Left ventricle myocardium inferior (tissue), 1 donor: ENCODE measurements at regions not wholly inside any gene's neighbourhood (a gene's known extent, or its start where the extent isn't known, plus 50 kb on each side); places are given as distances from the start of the nearest gene placed in this dataset.

ENCODE experiments used
- DNase-seq: peaks from one replicate; pipeline ENCODE4 v3.0.0-alpha.2; 2020
- H3K27ac ChIP-seq: fragments of 200-600 bp; replicated peaks from 2 replicates; pipeline ENCODE4 v1.8.0; 2021
- H3K27me3 ChIP-seq: fragments of 200-600 bp; 2 replicates; pipeline ENCODE4 v1.8.0; 2021; ENCODE audit warnings: low read depth
- H3K36me3 ChIP-seq: fragments of 200-600 bp; 2 replicates; pipeline ENCODE4 v1.8.0; 2021
- H3K4me1 ChIP-seq: fragments of 200-600 bp; 2 replicates; pipeline ENCODE4 v1.8.0; 2021
- H3K4me3 ChIP-seq: fragments of 200-600 bp; 2 replicates; pipeline ENCODE4 v1.8.0; 2021; ENCODE audit warnings: mild to moderate bottlenecking, moderate library complexity
- H3K9me3 ChIP-seq: fragments of 200-600 bp; replicated peaks from 2 replicates; pipeline ENCODE4 v1.8.0; 2021
- CTCF ChIP-seq: fragments of 200-600 bp; IDR thresholded peaks from 2 replicates; pipeline ENCODE4 v1.8.0; 2021; ENCODE audit warnings: antibody characterized with exemption, mild to moderate bottlenecking, borderline replicate concordance
- intact Hi-C: fragments of 100-400 bp; cut with micrococcal nuclease; formaldehyde crosslinking; loops from one replicate; pipeline ENCODE4 v1.11.0; 2022
- donor health status: DM: no; HTN: yes; CAD: no; lungs with severe emphysema.

DNA sequence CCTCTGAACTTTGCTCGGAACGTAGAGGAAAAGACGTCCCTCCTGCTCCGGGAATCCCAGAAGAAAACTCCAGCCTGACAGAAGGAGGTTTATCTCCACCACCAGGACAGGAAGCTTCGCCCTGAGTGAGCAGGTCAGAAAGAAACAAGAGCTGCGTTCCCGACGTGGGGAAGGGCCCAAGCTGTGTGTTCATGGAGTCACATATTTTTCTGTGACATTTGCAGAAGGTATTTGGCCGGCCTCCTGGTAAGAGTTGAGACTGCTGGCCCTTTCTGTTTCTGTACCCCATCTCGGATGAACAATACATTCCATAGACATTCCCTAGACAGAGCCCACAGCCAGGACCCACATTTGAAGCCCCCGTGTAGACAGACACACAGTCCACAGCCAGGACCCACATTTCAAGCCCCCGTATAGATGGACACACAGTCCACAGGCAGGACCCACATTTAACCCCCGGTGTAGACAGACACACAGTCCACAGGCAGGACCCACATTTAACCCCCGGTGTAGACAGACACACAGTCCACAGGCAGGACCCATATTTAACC, 230.8 kb downstream of the SHOX start:
- no peaks in the 10 kb centered on the region for H3K27me3 ChIP-seq
- no peak overlapping the region for H3K27ac ChIP-seq
- H3K36me3 ChIP-seq = no peaks in the 10 kb centered on the region
- H3K9me3 ChIP-seq = peaks cover 28% of the 10 kb centered on the region
- H3K4me1 ChIP-seq = no peaks in the 10 kb centered on the region
- intact Hi-C loops = no loop called here
- TF ChIP-seq CTCF = no peak
- no peak for DNase-seq
- H3K4me3 ChIP-seq = no peak overlapping the region

DNA sequence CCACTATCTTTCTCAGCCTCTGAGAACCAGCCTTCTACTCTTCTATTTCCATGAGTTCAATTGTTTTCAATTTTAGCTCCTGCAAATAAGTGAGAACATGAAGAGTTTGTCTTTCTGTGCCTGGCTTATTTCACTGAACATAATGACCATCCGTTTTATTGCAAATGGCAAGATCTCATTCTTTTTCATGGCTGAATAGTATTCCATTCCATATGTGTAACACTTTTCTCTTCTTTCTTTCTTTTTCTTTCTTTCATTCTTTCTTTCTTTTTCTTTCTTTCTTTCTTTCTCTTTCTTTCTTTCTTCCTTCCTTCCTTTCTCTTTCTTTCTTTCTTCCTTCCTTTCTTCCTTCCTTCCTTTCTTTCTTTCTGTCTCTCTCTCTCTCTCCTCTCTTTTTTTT, 228.7 kb downstream of the SHOX start:
- TF ChIP-seq CTCF = no peak
- intact Hi-C loops = no loop called here

GRCh38 chrX:858542-859078, 228.0 kb downstream of the SHOX start:
- H3K27me3 ChIP-seq = no peaks in the 10 kb centered on the region
- H3K9me3 ChIP-seq = peaks cover 31% of the 10 kb centered on the region
- intact Hi-C loops = no loop called here
- H3K4me1 ChIP-seq = no peaks in the 10 kb centered on the region
- no peaks in the 10 kb centered on the region for H3K36me3 ChIP-seq
- H3K27ac ChIP-seq = no peak overlapping the region
- TF ChIP-seq CTCF = no peak
- no peak for DNase-seq
- no peak overlapping the region for H3K4me3 ChIP-seq

More for the DNA sequence above, 228.7 kb downstream of the SHOX start:
- no peaks in the 10 kb centered on the region for H3K27me3 ChIP-seq
- H3K4me1 ChIP-seq = no peaks in the 10 kb centered on the region
- DNase-seq = no peak
- H3K27ac ChIP-seq = no peak overlapping the region
- H3K4me3 ChIP-seq = no peak overlapping the region
- H3K36me3 ChIP-seq = no peaks in the 10 kb centered on the region
- H3K9me3 ChIP-seq = peaks cover 28% of the 10 kb centered on the region

- no peak for DNase-seq
- Histone ChIP-seq H3K4me1 (no peaks in the 10 kb centered on the region), H3K4me3 (no peak overlapping the region), H3K9me3 (peaks cover 38% of the 10 kb centered on the region), H3K27ac (no peak overlapping the region), H3K27me3 (no peaks in the 10 kb centered on the region), H3K36me3 (no peaks in the 10 kb centered on the region)
- TF ChIP-seq CTCF = no peak
- intact Hi-C loops = no loop called here
Observed at GRCh38 chrX:857376-857775, 226.8 kb downstream of the SHOX start.

- Histone ChIP-seq H3K4me3 (no peak overlapping the region), H3K27ac (no peak overlapping the region), H3K9me3 (peaks cover 38% of the 10 kb centered on the region), H3K36me3 (no peaks in the 10 kb centered on the region), H3K4me1 (no peaks in the 10 kb centered on the region), H3K27me3 (no peaks in the 10 kb centered on the region)
- intact Hi-C loops = no loop called here
- no peak for TF ChIP-seq CTCF
- DNase-seq = no peak
Observed at GRCh38 chrX:856566-857290, 226.1 kb downstream of the SHOX start.
